Left renal pelvis (tissue), 4 donors: ENCODE measurements at regions not wholly inside any gene's neighbourhood (a gene's known extent, or its start where the extent isn't known, plus 50 kb on each side); places are given as distances from the start of the nearest gene placed in this dataset.

Experiments
- DNase-seq, 4 donors: peaks; one replicate each; pipeline ENCODE4 v3.0.0-alpha.2; 2013; ENCODE audit warnings: low read depth in 4 of 4, low spot score in 3 of 4

GRCh38 chr18:23384778-23385736 is 68.0 kb upstream of the RIOK3 start:
- DNase-seq = no peak

DNA sequence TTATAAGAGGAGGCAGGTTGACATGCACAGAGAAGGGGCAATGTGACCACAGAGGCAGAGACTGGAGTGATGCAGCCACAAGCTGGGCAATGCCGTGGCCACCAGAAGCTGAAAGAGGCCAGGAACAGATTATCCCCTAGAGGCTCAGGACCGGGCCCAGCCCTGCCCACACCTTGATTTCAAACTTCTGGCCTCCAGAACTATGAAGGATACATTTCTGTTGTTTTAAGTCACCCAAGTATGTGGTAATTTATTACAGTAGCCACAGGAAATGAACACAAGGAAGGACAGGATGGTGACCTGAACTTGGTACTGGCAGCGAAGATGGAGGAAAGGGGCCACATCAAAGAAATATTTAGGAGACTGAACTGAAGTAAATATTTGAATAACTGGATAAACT is 66.8 kb upstream of the RIOK3 start:
- DNase-seq = no peak

- no peak for DNase-seq
Observed at GRCh38 chr18:23387265-23387664, 65.8 kb upstream of the RIOK3 start.

GRCh38 chr18:23388357-23388756 is 64.7 kb upstream of the RIOK3 start:
- no peak for DNase-seq

DNA sequence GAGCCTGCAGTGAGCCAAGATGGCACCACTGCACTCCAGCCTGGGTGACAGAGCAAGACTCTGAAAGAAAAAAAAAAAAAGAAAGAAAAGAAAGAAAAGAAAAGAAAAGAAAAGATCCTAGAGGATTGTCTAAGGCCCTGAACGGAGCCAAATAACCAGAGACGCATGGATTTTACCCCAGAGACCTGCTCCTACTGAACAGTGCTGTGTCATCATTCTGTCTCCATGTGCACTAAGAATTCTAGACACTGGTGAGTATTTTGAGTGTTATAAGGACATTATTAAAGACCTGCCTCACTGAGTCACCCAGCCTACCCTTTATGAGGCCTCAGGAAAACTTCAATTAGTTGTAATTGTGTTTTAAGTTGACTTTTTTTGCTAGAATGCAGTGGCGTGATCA is 61.9 kb upstream of the RIOK3 start:
- no peak for DNase-seq

DNA sequence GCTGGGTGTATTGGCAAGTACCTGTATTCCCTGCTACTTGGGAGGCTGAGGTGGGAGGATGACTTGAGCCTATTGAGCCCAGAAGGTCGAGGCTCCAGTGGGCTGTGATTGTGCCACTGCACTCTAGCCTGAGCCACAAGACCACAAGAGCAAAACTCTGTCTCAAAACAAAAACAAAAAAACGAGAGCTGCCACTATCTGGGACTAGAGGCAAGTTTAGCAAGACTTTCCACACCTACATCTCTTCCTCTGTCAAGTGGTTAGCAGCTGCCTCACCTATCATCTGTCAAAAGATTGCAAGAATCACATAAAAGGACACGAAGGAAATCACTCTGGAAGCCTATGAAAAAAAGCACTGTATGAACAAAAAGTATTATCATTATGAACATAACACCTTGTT is 55.2 kb upstream of the RIOK3 start:
- DNase-seq = no peak

DNA sequence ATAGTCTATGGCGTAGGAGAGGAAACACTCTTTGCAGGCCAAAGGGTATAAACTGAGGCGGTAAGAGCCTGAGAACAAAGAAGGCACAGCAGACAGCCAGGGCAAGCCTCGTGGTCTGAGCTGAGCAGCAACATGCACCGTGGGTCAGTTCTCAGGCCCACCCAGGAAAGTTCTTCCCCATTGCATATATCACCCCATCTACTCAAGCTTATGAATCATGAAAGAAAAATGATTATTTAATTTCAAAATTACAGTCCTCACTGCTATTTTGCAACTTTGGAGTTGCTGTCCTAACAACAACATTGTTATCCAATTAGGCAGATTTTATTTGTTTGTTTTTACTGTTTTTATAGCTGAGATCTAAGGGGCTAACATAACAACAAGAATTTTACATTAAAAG is 54.7 kb upstream of the RIOK3 start:
- DNase-seq = no peak

- DNase-seq = no peak
Observed at GRCh38 chr18:23399067-23399466, 54.0 kb upstream of the RIOK3 start.

DNA sequence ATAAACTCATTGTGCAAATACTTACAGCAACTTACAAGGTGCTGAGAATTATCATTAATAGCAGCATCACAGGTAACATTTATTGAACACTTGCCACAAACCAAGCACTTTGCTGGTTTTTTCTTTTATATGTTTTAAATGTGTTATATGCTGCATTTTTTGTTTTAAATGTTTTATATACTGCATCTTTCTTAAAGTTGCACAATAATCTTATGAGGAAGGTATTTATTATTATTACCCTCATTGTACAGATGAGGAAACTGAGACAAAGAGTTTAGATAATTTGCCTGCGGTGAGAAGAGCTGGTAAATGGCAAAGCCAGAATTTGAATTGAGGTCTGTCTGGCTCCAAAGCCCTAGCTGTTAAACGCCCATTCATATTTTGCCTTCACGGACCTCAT is 52.2 kb upstream of the RIOK3 start:
- DNase-seq = no peak

- DNase-seq = peak; percentile 24 to 36 (median 29)
Observed at GRCh38 chr18:23401400-23402347, 51.4 kb upstream of the RIOK3 start.
